ENCODE measurements at regions not wholly inside any gene's neighbourhood (a gene's known extent, or its start where the extent isn't known, plus 50 kb on each side); places are given as distances from the start of the nearest gene placed in this dataset.

- TF ChIP-seq REST (IDR thresholded peaks at IDR 0.05) (no peak), ATF3 (IDR thresholded peaks at IDR 0.05) (no peak), GABPA (IDR thresholded peaks at IDR 0.05 in 1 of 2, conservative IDR thresholded peaks at IDR 0.05 in 1 of 2) (no peak), TAF1 (conservative IDR thresholded peaks at IDR 0.05) (no peak)
Observed at GRCh38 chr6:165831812-165832510, 168.9 kb upstream of the PDE10A start (continued).

GRCh38 chr6:165830761-165831160, 167.7 kb upstream of the PDE10A start:
- no peak overlapping the region for H3K4me3 ChIP-seq (ENCODE audit: low read depth in 1 of 3, low read length in 3 of 3)
- no peak for DNase-seq (ENCODE audit: low spot score)
- H3K27me3 ChIP-seq (ENCODE audit: control insufficient read depth in 4 of 4, insufficient read depth in 4 of 4, low read length in 3 of 4) = no peaks in the 10 kb centered on the region
- peaks cover 5 to 21% (median 18%) of the 10 kb centered on the region in 4 donors for H3K4me1 ChIP-seq (ENCODE audit: control insufficient read depth in 4 of 4, insufficient read depth in 4 of 4, low read length in 3 of 4)
- 94% methylated on average over 5 of the region's 5 CpGs for WGBS
- no peak overlapping the region for H3K27ac ChIP-seq (ENCODE audit: low read depth in 1 of 2, low read length in 2 of 2)
- no peaks in the 10 kb centered on the region for H3K36me3 ChIP-seq (ENCODE audit: control insufficient read depth in 4 of 4, insufficient read depth in 3 of 4, low read depth in 1 of 4, low read length in 3 of 4)
- H3K9ac ChIP-seq (ENCODE audit: low read depth in 1 of 2, low read length in 2 of 2) = no peak overlapping the region
- no peaks in the 10 kb centered on the region for H3K9me3 ChIP-seq (ENCODE audit: control insufficient read depth in 4 of 4, low read length in 3 of 4)
- TF ChIP-seq FOXA2 (IDR thresholded peaks at IDR 0.05) = no peak
- TF ChIP-seq JUND (IDR thresholded peaks at IDR 0.05) = no peak
- TF ChIP-seq FOXA1 (IDR thresholded peaks at IDR 0.05) = no peak
- TF ChIP-seq EGR1 (IDR thresholded peaks at IDR 0.05; ENCODE audit: low read depth in 2 of 2) = no peak

GRCh38 chr6:165829376-165829775, 166.3 kb upstream of the PDE10A start:
- Histone ChIP-seq H3K4me1 (ENCODE audit: control insufficient read depth in 4 of 4, insufficient read depth in 4 of 4, low read length in 3 of 4) (peaks cover 2 to 7% (median 6%) of the 10 kb centered on the region in 4 donors), H3K9me3 (ENCODE audit: control insufficient read depth in 4 of 4, low read length in 3 of 4) (no peaks in the 10 kb centered on the region), H3K9ac (ENCODE audit: low read depth in 1 of 2, low read length in 2 of 2) (no peak overlapping the region), H3K27me3 (ENCODE audit: control insufficient read depth in 4 of 4, insufficient read depth in 4 of 4, low read length in 3 of 4) (no peaks in the 10 kb centered on the region), H3K27ac (ENCODE audit: low read depth in 1 of 2, low read length in 2 of 2) (no peak overlapping the region), H3K36me3 (ENCODE audit: control insufficient read depth in 4 of 4, insufficient read depth in 3 of 4, low read depth in 1 of 4, low read length in 3 of 4) (no peaks in the 10 kb centered on the region), H3K4me3 (ENCODE audit: low read depth in 1 of 3, low read length in 3 of 3) (no peak overlapping the region)
- TF ChIP-seq HNF4G (IDR thresholded peaks at IDR 0.05) (no peak), MAX (IDR thresholded peaks at IDR 0.05) (no peak), JUND (IDR thresholded peaks at IDR 0.05) (no peak), EGR1 (IDR thresholded peaks at IDR 0.05; ENCODE audit: low read depth in 2 of 2) (no peak), HNF4A (conservative IDR thresholded peaks at IDR 0.05) (no peak), NR2F2 (IDR thresholded peaks at IDR 0.05) (no peak), GABPA (IDR thresholded peaks at IDR 0.05 in 1 of 2, conservative IDR thresholded peaks at IDR 0.05 in 1 of 2) (no peak)
- no peak for DNase-seq (ENCODE audit: low spot score)
- 95% methylated on average over 6 of the region's 6 CpGs for WGBS

- Histone ChIP-seq H3K36me3 (ENCODE audit: control insufficient read depth in 4 of 4, insufficient read depth in 3 of 4, low read depth in 1 of 4, low read length in 3 of 4) (no peaks in the 10 kb centered on the region), H3K9ac (ENCODE audit: low read depth in 1 of 2, low read length in 2 of 2) (no peak overlapping the region), H3K27me3 (ENCODE audit: control insufficient read depth in 4 of 4, insufficient read depth in 4 of 4, low read length in 3 of 4) (no peaks in the 10 kb centered on the region), H3K4me3 (ENCODE audit: low read depth in 1 of 3, low read length in 3 of 3) (no peak overlapping the region), H3K27ac (ENCODE audit: low read depth in 1 of 2, low read length in 2 of 2) (no peak overlapping the region), H3K4me1 (ENCODE audit: control insufficient read depth in 4 of 4, insufficient read depth in 4 of 4, low read length in 3 of 4) (no peaks in the 10 kb centered on the region), H3K9me3 (ENCODE audit: control insufficient read depth in 4 of 4, low read length in 3 of 4) (no peaks in the 10 kb centered on the region)
- no peak for DNase-seq (ENCODE audit: low spot score)
- WGBS = 96% methylated on average over 19 of the region's 19 CpGs
- TF ChIP-seq FOXA2 (IDR thresholded peaks at IDR 0.05) = no peak
- no peak for TF ChIP-seq HNF4G (IDR thresholded peaks at IDR 0.05)
- TF ChIP-seq TAF1 (conservative IDR thresholded peaks at IDR 0.05) = no peak
- TF ChIP-seq REST (IDR thresholded peaks at IDR 0.05) = no peak
- no peak for TF ChIP-seq ATF3 (IDR thresholded peaks at IDR 0.05)
- TF ChIP-seq MAX (IDR thresholded peaks at IDR 0.05) = no peak
- no peak for TF ChIP-seq FOXA1 (IDR thresholded peaks at IDR 0.05)
- no peak for TF ChIP-seq SP1 (IDR thresholded peaks at IDR 0.05)
- no peak for TF ChIP-seq RXRA (IDR thresholded peaks at IDR 0.05)
- no peak for TF ChIP-seq GABPA (IDR thresholded peaks at IDR 0.05 in 1 of 2, conservative IDR thresholded peaks at IDR 0.05 in 1 of 2)
Observed at GRCh38 chr6:165827190-165827518, 164.1 kb upstream of the PDE10A start.
